H9 (cell line): ENCODE measurements at regions not wholly inside any gene's neighbourhood (a gene's known extent, or its start where the extent isn't known, plus 50 kb on each side); places are given as distances from the start of the nearest gene placed in this dataset.

Experiments used
- DNase-seq: peaks from one replicate; pipeline ENCODE4 v3.0.0-alpha.2; 2017
- H2AFZ ChIP-seq: one replicate; pipeline ENCODE4 v1.6.1; 2013; ENCODE audit warnings: mild to moderate bottlenecking, low read length, control low read depth, moderate library complexity
- H2AK5ac ChIP-seq: 2 replicates; pipeline ENCODE4 v1.6.1; 2013; ENCODE audit warnings: low read length, control low read depth, mixed read lengths; ENCODE audit not compliant: insufficient read length
- H2BK120ac ChIP-seq: one replicate; pipeline ENCODE4 v1.6.1; 2013; ENCODE audit warnings: low read depth, mild to moderate bottlenecking, low read length, control low read depth, inconsistent platforms; ENCODE audit not compliant: poor library complexity, severe bottlenecking
- H2BK12ac ChIP-seq: 2 replicates; pipeline ENCODE4 v1.6.1; 2013; ENCODE audit warnings: low read length, control low read depth, mixed read lengths, low read depth; ENCODE audit not compliant: insufficient read length
- H2BK15ac ChIP-seq: 2 replicates; pipeline ENCODE4 v1.6.1; 2013; ENCODE audit warnings: low read depth, low read length, control low read depth
- H2BK20ac ChIP-seq: one replicate; pipeline ENCODE4 v1.6.1; 2013; ENCODE audit warnings: low read depth, mild to moderate bottlenecking, low read length, control low read depth, inconsistent platforms; ENCODE audit not compliant: poor library complexity, severe bottlenecking
- H2BK5ac ChIP-seq: 2 replicates; pipeline ENCODE4 v1.6.1; 2013; ENCODE audit warnings: low read length, control low read depth, mixed read lengths; ENCODE audit not compliant: insufficient read length
- H3K14ac ChIP-seq: 2 replicates; pipeline ENCODE4 v1.6.1; 2013; ENCODE audit warnings: low read length, control low read depth; ENCODE audit not compliant: insufficient read depth
- H3K18ac ChIP-seq: 2 replicates; pipeline ENCODE4 v1.6.1; 2013; ENCODE audit warnings: low read depth, mild to moderate bottlenecking, mixed read lengths, low read length, control low read depth; ENCODE audit not compliant: insufficient read length
- H3K23ac ChIP-seq: 2 replicates; pipeline ENCODE4 v1.6.1; 2013; ENCODE audit warnings: low read length, control low read depth, mixed read lengths, low read depth; ENCODE audit not compliant: insufficient read length
- H3K23me2 ChIP-seq: 2 replicates; pipeline ENCODE4 v1.6.1; 2013; ENCODE audit warnings: low read depth, mild to moderate bottlenecking, mixed read lengths, low read length, control low read depth; ENCODE audit not compliant: insufficient read length, poor library complexity, severe bottlenecking
- H3K27ac ChIP-seq: 2 replicates; pipeline ENCODE4 v1.5.1; 2013; ENCODE audit warnings: low read length, control low read depth, mixed read lengths, low read depth; ENCODE audit not compliant: insufficient read length
- H3K27me3 ChIP-seq: 2 replicates; pipeline ENCODE4 v1.6.1; 2013; ENCODE audit warnings: low read length, control low read depth, inconsistent platforms; ENCODE audit not compliant: insufficient read depth
- H3K4ac ChIP-seq: 2 replicates; pipeline ENCODE4 v1.6.1; 2013; ENCODE audit warnings: low read depth, mild to moderate bottlenecking, control low read depth, inconsistent platforms, low read length, moderate library complexity
- H3K4me1 ChIP-seq: 2 replicates; pipeline ENCODE4 v1.6.1; 2013; ENCODE audit warnings: low read length, control low read depth, inconsistent platforms; ENCODE audit not compliant: insufficient read depth
- H3K4me2 ChIP-seq: 2 replicates; pipeline ENCODE4 v1.6.1; 2013; ENCODE audit warnings: low read length, control low read depth, mixed read lengths; ENCODE audit not compliant: insufficient read length, insufficient read depth
- H3K56ac ChIP-seq: 2 replicates; pipeline ENCODE4 v1.6.1; 2013; ENCODE audit warnings: low read depth, mild to moderate bottlenecking, mixed read lengths, low read length, control low read depth; ENCODE audit not compliant: insufficient read length
- H3K79me1 ChIP-seq: 2 replicates; pipeline ENCODE4 v1.6.1; 2013; ENCODE audit warnings: low read depth, mild to moderate bottlenecking, moderate library complexity, low read length, control low read depth, inconsistent platforms; ENCODE audit not compliant: insufficient read depth, poor library complexity, severe bottlenecking
- H3K79me2 ChIP-seq: 2 replicates; pipeline ENCODE4 v1.6.1; 2013; ENCODE audit warnings: low read length, control low read depth, inconsistent platforms; ENCODE audit not compliant: insufficient read depth
- H3K9ac ChIP-seq: 2 replicates; pipeline ENCODE4 v1.6.1; 2013; ENCODE audit warnings: low read length, control low read depth, mixed read lengths; ENCODE audit not compliant: insufficient read length; ENCODE audit errors: extremely low read depth
- H3K9me3 ChIP-seq: one replicate; pipeline ENCODE4 v1.6.1; 2013; ENCODE audit warnings: low read depth, low read length, inconsistent platforms; ENCODE audit not compliant: control insufficient read depth
- H3T11ph ChIP-seq: one replicate; pipeline ENCODE4 v1.6.1; 2013; ENCODE audit warnings: mild to moderate bottlenecking, low read length, control low read depth, inconsistent platforms
- H4K20me1 ChIP-seq: one replicate; pipeline ENCODE4 v1.6.1; 2013; ENCODE audit not compliant: control insufficient read depth, insufficient read length, insufficient read depth
- H4K5ac ChIP-seq: 2 replicates; pipeline ENCODE4 v1.6.1; 2013; ENCODE audit warnings: low read depth, mild to moderate bottlenecking, mixed read lengths, low read length, control low read depth; ENCODE audit not compliant: insufficient read length
- H4K8ac ChIP-seq: replicated peaks from 2 replicates; pipeline ENCODE4 v1.6.1; 2013; ENCODE audit warnings: low read length, control low read depth, mixed read lengths, low read depth; ENCODE audit not compliant: insufficient read length
- H4K91ac ChIP-seq: 2 replicates; pipeline ENCODE4 v1.6.1; 2013; ENCODE audit warnings: low read depth, mild to moderate bottlenecking, moderate library complexity, mixed read lengths, low read length, control low read depth; ENCODE audit not compliant: insufficient read length
- H3K27ac Mint-ChIP-seq, 3 experiments: 2 replicates in 2 of 3; 3 replicates in 1 of 3; pipeline ENCODE4 v1.8.0; 2020 to 2021; ENCODE audit warnings: mixed read lengths in 3 of 3, mild to moderate bottlenecking in 1 of 3, moderate library complexity in 1 of 3
- H3K27me3 Mint-ChIP-seq: 2 replicates; pipeline ENCODE4 v1.8.0; 2021; ENCODE audit warnings: low read depth, mild to moderate bottlenecking, moderate library complexity, mixed read lengths
- H3K36me3 Mint-ChIP-seq, 3 experiments: 2 replicates in 2 of 3; 3 replicates in 1 of 3; pipeline ENCODE4 v1.8.0; 2020 to 2021; ENCODE audit warnings: low read depth in 3 of 3, mixed read lengths in 3 of 3; ENCODE audit not compliant: insufficient read depth in 1 of 3
- H3K4me1 Mint-ChIP-seq, 2 experiments: 2 replicates each; pipeline ENCODE4 v1.8.0; 2020; ENCODE audit warnings: mixed read lengths in 2 of 2
- H3K4me3 Mint-ChIP-seq, 2 experiments: 2 replicates in 1 of 2; 3 replicates in 1 of 2; pipeline ENCODE4 v1.8.0; 2020 to 2021; ENCODE audit warnings: mild to moderate bottlenecking in 2 of 2, mixed read lengths in 2 of 2, moderate library complexity in 1 of 2
- H3K9me3 Mint-ChIP-seq, 2 experiments: 2 replicates in 1 of 2; 3 replicates in 1 of 2; pipeline ENCODE4 v1.8.0; 2020; ENCODE audit warnings: mild to moderate bottlenecking in 2 of 2, mixed read lengths in 2 of 2, moderate library complexity in 1 of 2
- WGBS: extraction: QIAGEN DNeasy Blood & Tissue Kit; methylation state at CpG from one replicate; pipeline ENCODE4 v1.1.7; 2013; ENCODE audit warnings: missing lambda C conversion rate, low lambda C conversion rate, mixed read lengths; ENCODE audit not compliant: insufficient read length; ENCODE audit errors: extremely low coverage; 5-methylcytosine and 5-hydroxymethylcytosine counted together
- TF ChIP-seq, protein P1 (sequence below): fragments of 200-600 bp; sonication (generic); conservative IDR thresholded peaks from 3 replicates; pipeline ENCODE4 v1.8.0; 2021; ENCODE audit warnings: antibody characterized with exemption, mild to moderate bottlenecking

DNA sequence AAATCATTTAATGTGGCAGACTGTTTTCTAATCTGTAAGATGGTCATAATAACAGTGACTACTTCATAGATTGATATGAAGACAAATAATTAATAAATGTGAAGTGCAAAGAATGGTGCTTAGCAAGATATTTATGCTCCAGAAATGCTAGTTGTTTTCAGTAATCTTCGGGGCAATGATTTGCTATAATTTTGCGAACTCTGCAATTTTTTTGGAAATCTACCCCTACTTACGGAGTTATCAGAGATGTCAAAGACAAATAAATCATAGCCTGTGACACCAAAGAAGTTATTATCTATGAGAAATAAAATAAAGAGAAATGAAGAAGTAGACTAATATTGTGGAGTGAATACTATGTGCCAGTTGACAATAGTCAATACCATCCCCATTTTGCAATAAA lies 634.1 kb upstream of the LRRC4C start:
- H3K4me2 ChIP-seq = no peak overlapping the region
- no peak overlapping the region for H3K9ac ChIP-seq
- Mint-ChIP-seq H3K4me3 (no peak overlapping the region), H3K36me3 (peaks cover 14 to 25% (median 17%) of the 10 kb centered on the region in 3 experiments), H3K27ac (no peak overlapping the region), H3K27me3 (no peaks in the 10 kb centered on the region; the same call in 1 of the 2 replicates), H3K4me1 (peaks cover 5 to 8% of the 10 kb centered on the region in 2 experiments), H3K9me3 (peaks cover 21 to 24% of the 10 kb centered on the region in 2 experiments)
- H3K27me3 ChIP-seq = no peaks in the 10 kb centered on the region; the same call in 1 of the 2 replicates
- no peak overlapping the region for H3T11ph ChIP-seq
- no peak overlapping the region for H2AFZ ChIP-seq
- H3K23me2 ChIP-seq = no peaks in the 10 kb centered on the region
- H3K56ac ChIP-seq = no peak overlapping the region
- DNase-seq = no peak
- no peak overlapping the region for H3K4ac ChIP-seq
- no peaks in the 10 kb centered on the region for H4K20me1 ChIP-seq
- whole genome bisulfite sequencing = no CpG with 5 or more reads among the region's 3 CpGs
- H3K23ac ChIP-seq = no peak overlapping the region
- no peak overlapping the region for H2AK5ac ChIP-seq
- H4K8ac ChIP-seq = no peak overlapping the region
- H3K79me1 ChIP-seq = no peaks in the 10 kb centered on the region
- no peak overlapping the region for H4K5ac ChIP-seq
- no peaks in the 10 kb centered on the region for H3K9me3 ChIP-seq
- no peak overlapping the region for H2BK15ac ChIP-seq
- no peaks in the 10 kb centered on the region for H3K79me2 ChIP-seq
- H2BK12ac ChIP-seq = no peak overlapping the region
- no peak overlapping the region for H3K18ac ChIP-seq
- H3K4me1 ChIP-seq = peaks cover 5% of the 10 kb centered on the region; the same call in 1 of the 2 replicates
- H3K27ac ChIP-seq = no peak overlapping the region
- H2BK5ac ChIP-seq = no peak overlapping the region
- H4K91ac ChIP-seq = no peak overlapping the region
- TF ChIP-seq, protein P1, sequence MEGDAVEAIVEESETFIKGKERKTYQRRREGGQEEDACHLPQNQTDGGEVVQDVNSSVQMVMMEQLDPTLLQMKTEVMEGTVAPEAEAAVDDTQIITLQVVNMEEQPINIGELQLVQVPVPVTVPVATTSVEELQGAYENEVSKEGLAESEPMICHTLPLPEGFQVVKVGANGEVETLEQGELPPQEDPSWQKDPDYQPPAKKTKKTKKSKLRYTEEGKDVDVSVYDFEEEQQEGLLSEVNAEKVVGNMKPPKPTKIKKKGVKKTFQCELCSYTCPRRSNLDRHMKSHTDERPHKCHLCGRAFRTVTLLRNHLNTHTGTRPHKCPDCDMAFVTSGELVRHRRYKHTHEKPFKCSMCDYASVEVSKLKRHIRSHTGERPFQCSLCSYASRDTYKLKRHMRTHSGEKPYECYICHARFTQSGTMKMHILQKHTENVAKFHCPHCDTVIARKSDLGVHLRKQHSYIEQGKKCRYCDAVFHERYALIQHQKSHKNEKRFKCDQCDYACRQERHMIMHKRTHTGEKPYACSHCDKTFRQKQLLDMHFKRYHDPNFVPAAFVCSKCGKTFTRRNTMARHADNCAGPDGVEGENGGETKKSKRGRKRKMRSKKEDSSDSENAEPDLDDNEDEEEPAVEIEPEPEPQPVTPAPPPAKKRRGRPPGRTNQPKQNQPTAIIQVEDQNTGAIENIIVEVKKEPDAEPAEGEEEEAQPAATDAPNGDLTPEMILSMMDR = no peak
- no peak overlapping the region for H2BK120ac ChIP-seq
- H2BK20ac ChIP-seq = no peak overlapping the region
- H3K14ac ChIP-seq = no peak overlapping the region
